ENCODE measurements at regions not wholly inside any gene's neighbourhood (a gene's known extent, or its start where the extent isn't known, plus 50 kb on each side); places are given as distances from the start of the nearest gene placed in this dataset.

- H3K4me3 ChIP-seq, result no peak overlapping the region
- H4K20me1 ChIP-seq (ENCODE audit: insufficient read depth), result no peaks in the 10 kb centered on the region
- no peak overlapping the region for H3K4me2 ChIP-seq
- ChIA-PET POLR2A (ENCODE audit: unreplicated experiment) (interaction anchor here (0.5 kb wide), 1 partner anchor 672 kb away, joined by 6 read pairs; no protein-coding TSS in a partner anchor), CTCF (interaction anchor here (0.7 kb wide), 1 partner anchor 8 kb away, joined by 3 read pairs; no protein-coding TSS in a partner anchor)
- no peaks in the 10 kb centered on the region for H3K79me2 ChIP-seq (ENCODE audit: low read depth)
- TF ChIP-seq EZH2 (IDR thresholded peaks at IDR 0.05; ENCODE audit: low read depth) (no peak), CTCF (conservative IDR thresholded peaks at IDR 0.05) (no peak)
- peaks cover 32% of the 10 kb centered on the region for H3K4me1 ChIP-seq (replicated peaks; ENCODE audit: insufficient read depth)
- H3K9me2 ChIP-seq (ENCODE audit: insufficient read depth), result no peaks in the 10 kb centered on the region
- DNase-seq, result no peak
- no TSS peak for BruUV-seq (replicated peaks)
- H3F3A ChIP-seq (ENCODE audit: insufficient read depth, low read depth), result 0 out of 2 replicates have a peak, but pooled peaks cover 3% of the 10 kb centered on the region
- H3K27ac ChIP-seq, result no peak overlapping the region
- intact Hi-C loops (cut with micrococcal nuclease; ENCODE audit: unreplicated experiment), result loop anchor here (5.0 kb wide), 1 partner anchor 110 kb away; no protein-coding TSS in a partner anchor
- H3K36me3 ChIP-seq (ENCODE audit: low read depth), result no peaks in the 10 kb centered on the region
- no peaks in the 10 kb centered on the region for H3K27me3 ChIP-seq (ENCODE audit: insufficient read depth, low read depth)
- no peak overlapping the region for H2AFZ ChIP-seq
- no peaks in the 10 kb centered on the region for H3K9me3 ChIP-seq (ENCODE audit: insufficient read depth, low read depth)
Observed at GRCh38 chr20:22342410-22342809, 242.0 kb downstream of the FOXA2 start.

GRCh38 chr20:22341508-22341907, 242.9 kb downstream of the FOXA2 start:
- ChIA-PET POLR2A (ENCODE audit: unreplicated experiment) (no interaction called here), CTCF (interaction anchor here (0.7 kb wide), 1 partner anchor 1058 kb away, joined by 4 read pairs; no protein-coding TSS in a partner anchor)
- Histone ChIP-seq H3K79me2 (ENCODE audit: low read depth) (no peaks in the 10 kb centered on the region), H3K4me1 (replicated peaks; ENCODE audit: insufficient read depth) (peaks cover 25% of the 10 kb centered on the region), H4K20me1 (ENCODE audit: insufficient read depth) (no peaks in the 10 kb centered on the region), H3K9me3 (ENCODE audit: insufficient read depth, low read depth) (no peaks in the 10 kb centered on the region), H3K9me2 (ENCODE audit: insufficient read depth) (no peaks in the 10 kb centered on the region), H3K4me3 (no peak overlapping the region), H3K4me2 (peak overlapping the region; percentile 37), H3K27me3 (ENCODE audit: insufficient read depth, low read depth) (no peaks in the 10 kb centered on the region), H3K27ac (no peak overlapping the region), H2AFZ (no peak overlapping the region), H3K36me3 (ENCODE audit: low read depth) (no peaks in the 10 kb centered on the region), H3F3A (ENCODE audit: insufficient read depth, low read depth) (0 out of 2 replicates have a peak, but pooled peaks cover 3% of the 10 kb centered on the region)
- intact Hi-C loops (cut with micrococcal nuclease; ENCODE audit: unreplicated experiment), result loop anchor here (5.0 kb wide), 1 partner anchor 111 kb away; no protein-coding TSS in a partner anchor
- no peak for TF ChIP-seq EZH2 (IDR thresholded peaks at IDR 0.05; ENCODE audit: low read depth)
- no peak for TF ChIP-seq CTCF (conservative IDR thresholded peaks at IDR 0.05)
- no TSS peak for BruUV-seq (replicated peaks)
- DNase-seq, result peak; percentile 35 to 61

GRCh38 chr20:22339946-22340345, 244.4 kb downstream of the FOXA2 start:
- CTCF ChIA-PET, result interaction anchor here (0.7 kb wide), 1 partner anchor 39 kb away, joined by 5 read pairs; no protein-coding TSS in a partner anchor
- BruUV-seq (replicated peaks), result no TSS peak
- intact Hi-C loops (cut with micrococcal nuclease; ENCODE audit: unreplicated experiment), result loop anchor here (1.0 to 10.0 kb wide), 7 partner anchors 46 to 1000 kb away; partner anchors contain the start of gene THBD
- Histone ChIP-seq H3K36me3 (ENCODE audit: low read depth) (no peaks in the 10 kb centered on the region), H3K27ac (no peak overlapping the region), H3K9me2 (ENCODE audit: insufficient read depth) (no peaks in the 10 kb centered on the region), H3K4me1 (replicated peaks; ENCODE audit: insufficient read depth) (peaks cover 21% of the 10 kb centered on the region), H3K79me2 (ENCODE audit: low read depth) (no peaks in the 10 kb centered on the region), H3K9me3 (ENCODE audit: insufficient read depth, low read depth) (no peaks in the 10 kb centered on the region), H3F3A (ENCODE audit: insufficient read depth, low read depth) (no peaks in the 10 kb centered on the region), H3K4me3 (no peak overlapping the region), H3K4me2 (no peak overlapping the region), H2AFZ (no peak overlapping the region), H4K20me1 (ENCODE audit: insufficient read depth) (no peaks in the 10 kb centered on the region), H3K27me3 (ENCODE audit: insufficient read depth, low read depth) (no peaks in the 10 kb centered on the region)
- DNase-seq, result no peak
- TF ChIP-seq EZH2 (IDR thresholded peaks at IDR 0.05; ENCODE audit: low read depth) (no peak), CTCF (conservative IDR thresholded peaks at IDR 0.05) (no peak)
- POLR2A ChIA-PET (ENCODE audit: unreplicated experiment), result no interaction called here
